GM12865 (cell line): ENCODE measurements at regions not wholly inside any gene's neighbourhood (a gene's known extent, or its start where the extent isn't known, plus 50 kb on each side); places are given as distances from the start of the nearest gene placed in this dataset.

Experiments used
- DNase-seq: peaks from one replicate; pipeline ENCODE4 v3.0.0; 2010; ENCODE audit warnings: low read depth
- H3K4me3 ChIP-seq: 2 replicates; pipeline ENCODE4 v1.5.1; 2011; ENCODE audit warnings: mild to moderate bottlenecking, low read depth, low read length, control low read depth
- TF ChIP-seq, protein P1 (sequence below): IDR thresholded peaks from 2 replicates; pipeline ENCODE4 v1.5.1; 2011; ENCODE audit warnings: low read length, control low read depth, low read depth, inconsistent platforms; ENCODE audit not compliant: insufficient read depth; ENCODE audit errors: missing control alignments

DNA sequence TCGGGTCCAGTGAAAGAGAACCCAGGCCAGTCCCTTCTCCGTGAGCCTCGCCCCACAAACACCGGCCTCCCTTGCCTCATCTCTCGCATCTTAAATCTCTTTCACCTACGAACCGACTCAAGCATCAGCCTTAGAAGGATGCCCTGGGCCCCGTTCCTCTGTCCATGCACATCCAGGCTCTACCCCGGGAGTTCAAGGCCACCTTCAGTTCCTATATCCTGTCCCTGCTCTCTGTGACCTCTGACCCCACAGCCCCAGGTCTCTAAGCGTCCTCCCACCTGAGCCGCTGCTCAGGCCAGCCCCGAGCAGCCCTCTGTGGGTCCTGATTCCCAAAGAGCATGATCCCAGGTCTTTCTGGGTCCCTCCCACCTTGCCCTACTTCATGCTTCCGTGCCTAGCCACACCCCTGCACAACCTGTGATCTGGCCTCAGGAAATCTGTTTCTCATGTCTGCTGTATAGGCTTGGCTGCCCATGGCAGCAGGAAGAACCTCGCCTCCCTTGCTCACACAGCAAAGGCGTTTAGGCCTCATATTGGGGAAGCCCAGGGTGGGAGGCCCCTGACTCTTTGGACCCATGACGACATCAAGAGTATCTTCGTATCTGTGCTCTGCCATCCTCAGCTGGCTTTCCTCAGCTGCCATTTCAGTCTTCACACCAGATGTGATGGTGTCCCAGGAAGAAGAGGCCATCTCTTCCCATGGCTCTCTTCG is 77.5 kb upstream of the SEPTIN5 start:
- DNase-seq = no peak
- TF ChIP-seq, protein P1, sequence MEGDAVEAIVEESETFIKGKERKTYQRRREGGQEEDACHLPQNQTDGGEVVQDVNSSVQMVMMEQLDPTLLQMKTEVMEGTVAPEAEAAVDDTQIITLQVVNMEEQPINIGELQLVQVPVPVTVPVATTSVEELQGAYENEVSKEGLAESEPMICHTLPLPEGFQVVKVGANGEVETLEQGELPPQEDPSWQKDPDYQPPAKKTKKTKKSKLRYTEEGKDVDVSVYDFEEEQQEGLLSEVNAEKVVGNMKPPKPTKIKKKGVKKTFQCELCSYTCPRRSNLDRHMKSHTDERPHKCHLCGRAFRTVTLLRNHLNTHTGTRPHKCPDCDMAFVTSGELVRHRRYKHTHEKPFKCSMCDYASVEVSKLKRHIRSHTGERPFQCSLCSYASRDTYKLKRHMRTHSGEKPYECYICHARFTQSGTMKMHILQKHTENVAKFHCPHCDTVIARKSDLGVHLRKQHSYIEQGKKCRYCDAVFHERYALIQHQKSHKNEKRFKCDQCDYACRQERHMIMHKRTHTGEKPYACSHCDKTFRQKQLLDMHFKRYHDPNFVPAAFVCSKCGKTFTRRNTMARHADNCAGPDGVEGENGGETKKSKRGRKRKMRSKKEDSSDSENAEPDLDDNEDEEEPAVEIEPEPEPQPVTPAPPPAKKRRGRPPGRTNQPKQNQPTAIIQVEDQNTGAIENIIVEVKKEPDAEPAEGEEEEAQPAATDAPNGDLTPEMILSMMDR = no peak
- H3K4me3 ChIP-seq = no peak overlapping the region

DNA sequence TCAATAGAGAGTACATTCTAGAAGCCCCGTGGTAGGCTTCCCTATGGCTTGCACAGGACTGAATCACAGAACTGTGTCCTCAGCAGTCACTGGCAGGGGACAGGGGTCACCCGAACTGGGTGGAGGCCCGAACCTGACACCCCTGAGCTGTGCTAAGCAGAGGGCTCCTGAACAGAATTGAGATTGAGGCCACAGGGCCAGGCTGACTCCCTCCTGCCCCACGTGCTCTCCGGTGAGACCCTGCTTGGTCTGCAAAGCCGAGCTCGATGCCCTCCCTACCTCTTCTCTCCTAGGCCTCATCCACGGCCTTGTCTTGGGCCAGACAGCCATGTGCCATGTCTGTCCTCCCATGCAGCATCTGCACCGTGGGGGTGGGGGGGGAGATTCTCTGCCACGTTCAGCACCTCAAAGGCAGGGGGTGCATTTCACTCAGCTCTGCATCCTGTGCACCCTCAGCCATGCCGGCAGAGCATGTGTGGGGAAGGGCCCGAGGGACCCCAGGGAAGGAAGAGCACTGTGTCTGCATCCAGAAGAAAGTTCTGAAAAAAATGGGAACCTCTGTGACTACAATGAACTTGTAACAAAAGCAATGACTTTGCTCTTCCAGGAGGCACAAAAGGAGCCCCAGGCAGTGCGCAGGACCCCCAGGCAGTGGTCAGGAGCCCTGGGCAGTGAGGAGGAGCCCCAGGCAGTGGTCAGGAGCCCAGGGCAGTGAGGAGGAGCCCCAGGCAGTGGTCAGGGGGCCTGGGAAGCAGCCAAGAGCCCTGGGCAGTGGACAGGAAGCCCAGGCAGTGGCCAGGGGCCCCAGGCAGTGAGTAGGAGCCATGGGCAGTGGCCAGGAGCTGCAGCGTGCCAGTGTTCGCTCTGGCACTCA is 76.7 kb upstream of the SEPTIN5 start:
- TF ChIP-seq, protein P1 = no peak
- H3K4me3 ChIP-seq = no peak overlapping the region
- no peak for DNase-seq

DNA sequence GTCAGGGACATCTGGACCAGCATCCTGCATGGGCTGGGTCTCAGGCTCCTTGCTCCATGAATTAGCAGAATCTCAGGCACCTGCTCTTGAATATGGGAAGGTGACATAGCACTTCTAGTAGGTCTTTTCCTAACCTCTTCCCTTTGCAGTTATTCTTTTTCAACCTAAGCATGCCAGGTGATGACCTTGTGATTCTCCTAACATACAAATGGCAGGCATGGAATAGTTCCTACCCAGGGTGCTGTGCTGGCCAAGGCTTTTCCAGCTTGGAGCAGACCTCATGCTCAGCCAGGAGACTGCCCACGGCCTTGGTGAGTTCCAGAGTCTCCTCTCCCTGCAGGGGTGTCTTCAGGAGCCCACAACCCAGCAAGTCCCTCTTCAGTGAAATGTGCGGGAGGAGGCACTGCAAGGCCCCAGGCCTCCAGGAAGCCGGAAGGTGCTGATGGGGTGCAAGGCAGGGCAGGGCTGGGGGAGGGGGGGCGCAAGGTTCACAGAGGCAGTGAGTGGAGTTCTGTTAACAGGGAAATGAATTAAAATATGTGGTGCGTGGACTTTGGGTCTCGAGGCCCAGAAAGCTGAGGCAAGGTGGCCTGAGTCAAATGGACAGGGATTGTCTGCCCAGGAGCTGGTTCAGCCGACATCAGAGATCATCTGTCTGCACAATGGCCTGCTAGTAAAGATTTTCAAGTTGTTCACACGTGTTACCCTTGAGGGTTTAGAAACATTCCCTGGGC is 75.9 kb upstream of the SEPTIN5 start:
- no peak for DNase-seq
- TF ChIP-seq, protein P1 = no peak
- no peak overlapping the region for H3K4me3 ChIP-seq

DNA sequence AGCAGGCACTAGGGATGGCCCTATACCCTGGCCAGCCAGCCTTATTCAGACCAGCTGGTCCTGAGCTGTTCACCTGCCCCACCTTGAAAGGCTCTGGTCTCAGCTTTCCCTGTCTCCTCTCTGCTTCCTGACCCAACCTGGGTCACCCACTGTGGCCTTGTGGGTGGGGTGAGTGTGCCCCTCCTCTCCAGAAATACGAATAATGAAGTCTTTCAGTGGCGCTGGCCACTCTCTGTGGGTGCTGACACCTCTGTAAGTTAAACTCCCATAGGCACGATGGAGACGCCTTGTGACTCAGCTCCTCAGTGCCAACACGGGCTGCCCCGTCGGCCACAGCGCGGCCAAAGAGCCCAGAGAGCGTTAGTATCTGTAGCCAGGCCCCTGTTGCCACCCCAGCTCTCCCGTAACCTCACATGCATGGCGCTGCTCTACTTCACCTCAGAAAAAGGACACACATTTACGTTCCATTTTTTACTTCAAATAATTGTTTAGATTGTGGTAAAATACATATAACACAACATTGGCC is 74.6 kb upstream of the SEPTIN5 start:
- no peak overlapping the region for H3K4me3 ChIP-seq
- TF ChIP-seq, protein P1 = no peak
- no peak for DNase-seq

DNA sequence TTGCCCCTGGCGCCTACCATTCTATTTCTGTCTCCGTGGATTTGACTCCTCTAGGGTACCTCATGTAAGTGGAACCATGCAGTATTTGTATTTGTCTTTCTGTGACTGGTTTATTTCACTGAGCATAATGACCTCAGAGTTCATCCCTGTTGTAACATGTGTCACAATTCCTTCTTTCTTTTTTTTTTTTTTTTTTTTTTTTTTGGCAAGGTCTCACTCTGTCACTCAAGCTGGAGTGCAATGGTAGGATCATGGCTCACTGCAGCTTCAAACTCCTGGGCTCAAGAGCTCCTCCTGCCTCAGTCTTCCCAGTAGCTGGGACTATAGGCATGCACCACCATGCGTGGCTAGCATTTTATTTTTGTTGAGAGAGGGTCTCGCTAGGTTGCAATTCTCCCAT is 74.0 kb upstream of the SEPTIN5 start:
- TF ChIP-seq, protein P1 = no peak
- no peak overlapping the region for H3K4me3 ChIP-seq
- no peak for DNase-seq

DNA sequence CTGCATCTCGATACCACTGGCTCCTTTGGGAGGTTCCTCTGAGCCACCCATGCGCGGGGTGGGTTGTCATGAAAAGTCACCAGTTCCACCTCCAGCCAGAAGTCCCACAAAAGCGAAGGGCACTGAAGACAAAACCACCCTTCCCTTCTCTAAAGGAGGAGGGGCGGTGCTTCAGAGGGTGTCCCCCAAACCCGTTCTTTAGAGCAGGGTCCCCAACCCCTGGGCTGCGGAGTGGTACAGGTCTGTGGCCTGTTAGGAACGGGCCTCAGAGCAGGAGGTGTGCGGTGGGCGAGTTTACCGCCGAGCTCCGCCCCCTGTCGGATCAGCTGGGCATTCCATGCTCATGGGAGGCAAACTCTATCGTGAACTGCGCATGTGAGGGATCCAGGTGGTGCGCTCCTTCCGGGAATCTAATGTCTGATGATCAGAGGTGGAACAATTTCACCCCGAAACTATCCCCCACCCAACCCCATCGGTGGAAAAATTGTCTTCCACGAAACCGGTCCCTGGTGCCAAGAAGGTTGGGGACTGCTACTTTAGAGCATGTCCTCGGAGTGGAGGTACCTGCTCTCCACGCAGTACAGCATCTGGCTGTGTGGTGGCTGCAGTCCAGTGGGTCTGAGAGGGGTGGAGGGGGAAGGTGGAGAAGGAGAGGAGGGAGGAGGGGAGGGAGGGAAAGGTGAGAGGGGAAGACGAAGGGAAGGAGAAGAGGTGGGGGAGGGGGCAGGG is 72.9 kb upstream of the SEPTIN5 start:
- TF ChIP-seq, protein P1 = peak; percentile 24
- DNase-seq = no peak
- no peak overlapping the region for H3K4me3 ChIP-seq
